Stimulated activated CD8-positive, alpha-beta memory T cell treated with anti-CD3 and anti-CD28 coated beads, Interleukin-2, amount 100 ng/mL, for 48 hours (primary cell): ENCODE measurements at regions not wholly inside any gene's neighbourhood (a gene's known extent, or its start where the extent isn't known, plus 50 kb on each side); places are given as distances from the start of the nearest gene placed in this dataset.
A peak's percentile ranks its signal among the peaks of the same experiment; 100 is the strongest.

Experiments
- DNase-seq, 2 donors: peaks; one replicate each; pipeline ENCODE4 v3.0.0-alpha.2; 2020; ENCODE audit warnings: low read depth in 2 of 2

GRCh38 chrX:39758791-39759525 lies 338.8 kb downstream of the BCOR start:
- no peak for DNase-seq

DNA sequence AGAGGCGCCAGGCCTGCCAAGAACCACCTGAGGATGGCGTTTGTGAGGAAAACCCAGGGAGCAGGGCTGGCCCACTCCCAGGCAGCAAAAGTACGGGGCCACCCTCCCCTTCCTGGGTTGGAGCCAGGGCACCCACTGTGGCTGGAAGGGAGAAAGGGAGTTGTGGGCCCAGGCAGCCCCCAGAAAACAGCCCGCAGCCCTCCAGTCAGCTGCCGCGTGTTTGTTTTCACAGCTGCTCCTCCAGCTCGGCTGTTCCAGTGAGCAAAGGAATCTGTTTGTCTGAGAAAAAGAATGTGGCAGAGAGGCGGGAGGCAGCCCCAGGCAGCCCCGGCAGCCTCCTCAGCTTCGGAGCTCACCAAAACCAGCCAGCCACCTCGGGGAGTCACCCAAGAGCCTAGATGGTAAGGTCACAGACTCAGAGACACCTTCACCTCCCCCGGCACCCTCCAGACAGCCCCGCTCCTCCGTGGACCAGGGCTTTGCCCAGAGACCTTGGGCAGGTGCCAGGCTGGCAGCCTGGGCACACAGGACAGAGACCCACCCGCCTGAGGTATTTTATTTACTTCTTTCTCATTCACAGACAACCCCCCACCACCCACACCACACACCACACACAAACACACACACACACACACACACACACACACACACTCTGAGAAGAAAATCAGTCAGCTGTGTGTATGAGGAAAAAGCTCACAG lies 338.1 kb downstream of the BCOR start:
- no peak for DNase-seq

DNA sequence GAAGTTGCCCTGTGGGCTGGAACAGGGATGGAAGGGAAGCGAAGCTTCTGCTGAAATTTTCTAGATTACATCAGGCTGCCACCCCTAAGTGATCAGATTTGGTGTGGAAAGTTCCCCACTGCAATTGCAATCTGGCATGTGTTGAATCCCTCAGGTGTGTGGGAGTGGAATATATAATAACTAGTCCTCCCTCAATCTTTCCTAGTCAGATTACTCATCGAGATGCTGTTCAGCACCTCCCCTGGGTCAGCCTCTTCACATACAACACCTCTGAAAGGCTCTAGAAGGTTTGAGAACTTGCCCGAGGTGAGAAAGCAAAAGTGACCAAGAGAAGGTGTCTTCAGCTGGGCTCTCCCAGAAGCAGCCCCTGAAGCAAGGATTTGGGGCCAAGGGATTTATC lies 336.8 kb downstream of the BCOR start:
- DNase-seq = no peak

DNA sequence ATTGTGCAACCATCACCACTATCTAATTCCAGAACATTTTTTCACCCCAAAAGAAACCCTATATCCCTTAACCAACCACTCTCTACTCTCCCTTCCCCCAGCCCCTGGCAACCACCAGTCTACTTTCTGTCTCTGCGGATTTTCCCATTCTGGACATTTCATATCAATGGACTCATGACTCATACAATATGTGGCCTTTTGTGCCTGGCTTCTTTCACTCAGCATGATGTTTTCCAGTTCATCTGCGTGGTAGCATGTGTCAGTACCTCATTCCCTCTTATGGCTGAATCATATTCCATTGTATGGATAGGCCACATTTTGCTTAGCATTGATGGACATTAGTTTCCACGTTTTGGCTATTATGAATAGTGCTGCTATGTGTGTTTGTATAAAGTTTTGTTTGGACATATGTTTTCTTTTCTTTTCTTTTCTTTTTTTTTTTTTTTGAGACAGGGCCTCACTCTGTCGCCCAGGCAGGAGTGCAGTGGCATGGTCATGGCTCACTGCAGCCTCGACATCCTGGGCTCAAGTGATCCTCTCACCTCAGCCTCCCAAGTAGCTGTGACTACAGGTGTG lies 335.4 kb downstream of the BCOR start:
- no peak for DNase-seq

GRCh38 chrX:39764441-39764914 lies 333.3 kb downstream of the BCOR start:
- no peak for DNase-seq

DNA sequence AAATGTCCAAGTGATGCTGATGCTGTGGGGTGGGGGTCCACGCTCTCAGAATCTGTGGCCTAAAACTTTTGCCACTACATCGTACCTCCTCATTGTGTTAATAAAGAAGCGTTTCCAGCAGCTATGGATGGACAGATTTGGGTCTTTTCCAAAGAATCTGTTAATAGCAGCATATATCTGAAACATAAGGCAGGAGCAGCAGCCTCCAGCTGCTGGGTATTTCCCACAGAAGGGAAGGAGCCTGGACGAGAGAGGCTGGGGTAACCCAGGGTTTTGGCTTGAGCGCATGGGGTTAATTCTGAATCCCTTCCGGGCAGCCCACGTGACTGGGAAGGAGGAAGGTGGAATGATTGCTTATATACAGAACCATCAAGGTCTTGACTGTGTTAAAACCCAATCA lies 332.4 kb downstream of the BCOR start:
- DNase-seq = no peak

DNA sequence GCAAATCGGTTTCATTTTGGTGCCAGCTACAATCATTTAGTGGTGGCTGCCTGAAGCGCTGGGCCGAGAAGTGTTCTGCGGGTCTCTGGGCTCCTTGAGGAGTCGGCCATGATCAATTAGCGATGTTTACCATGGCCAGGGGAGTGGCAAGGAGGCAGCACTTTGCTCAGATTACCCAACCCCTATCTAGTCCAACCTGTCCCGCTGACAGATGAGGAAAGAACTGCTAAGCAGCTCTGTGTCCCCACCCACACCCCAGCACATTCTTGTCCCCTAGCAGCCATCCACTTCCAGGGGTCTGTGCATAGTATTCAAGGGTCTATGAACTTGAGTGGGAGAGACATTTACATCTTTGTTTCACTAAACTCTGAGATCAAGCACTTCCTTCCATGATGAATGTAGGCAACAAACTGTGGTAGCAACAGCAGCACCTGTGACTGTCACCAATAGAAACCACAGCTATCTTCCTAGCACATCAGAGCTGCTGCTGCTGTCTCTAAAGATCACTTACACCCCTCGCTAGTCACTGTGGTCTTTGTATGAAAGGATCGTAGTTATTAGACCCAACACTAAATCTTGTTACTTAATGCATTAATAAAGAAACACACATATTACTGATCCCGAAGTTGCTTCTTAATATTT lies 331.6 kb downstream of the BCOR start:
- no peak for DNase-seq

- no peak for DNase-seq
Measured at GRCh38 chrX:39766855-39767254, 330.9 kb downstream of the BCOR start.

- no peak for DNase-seq
Measured at GRCh38 chrX:39767446-39767845, 330.3 kb downstream of the BCOR start.

- DNase-seq = no peak
Measured at GRCh38 chrX:39769748-39770147, 328.0 kb downstream of the BCOR start.

DNA sequence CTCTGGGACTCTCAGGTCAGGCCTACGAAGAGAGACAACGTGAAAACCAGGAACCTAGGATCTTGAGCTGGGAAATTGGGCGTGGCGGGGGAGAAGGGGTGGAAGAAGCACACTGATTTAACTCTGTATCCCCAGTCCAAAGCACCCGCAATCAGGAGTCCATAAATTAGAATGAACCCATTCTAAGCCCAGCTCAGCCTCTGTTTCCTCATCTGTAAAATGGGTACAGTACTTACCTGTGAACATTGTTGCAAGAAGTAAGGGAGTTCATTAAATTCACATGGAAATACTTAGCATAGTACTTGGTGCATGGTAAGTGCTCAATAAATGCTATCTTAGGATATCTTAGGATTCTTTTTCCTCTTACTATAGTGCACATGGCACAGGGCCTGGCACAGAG lies 326.7 kb downstream of the BCOR start:
- no peak for DNase-seq

DNA sequence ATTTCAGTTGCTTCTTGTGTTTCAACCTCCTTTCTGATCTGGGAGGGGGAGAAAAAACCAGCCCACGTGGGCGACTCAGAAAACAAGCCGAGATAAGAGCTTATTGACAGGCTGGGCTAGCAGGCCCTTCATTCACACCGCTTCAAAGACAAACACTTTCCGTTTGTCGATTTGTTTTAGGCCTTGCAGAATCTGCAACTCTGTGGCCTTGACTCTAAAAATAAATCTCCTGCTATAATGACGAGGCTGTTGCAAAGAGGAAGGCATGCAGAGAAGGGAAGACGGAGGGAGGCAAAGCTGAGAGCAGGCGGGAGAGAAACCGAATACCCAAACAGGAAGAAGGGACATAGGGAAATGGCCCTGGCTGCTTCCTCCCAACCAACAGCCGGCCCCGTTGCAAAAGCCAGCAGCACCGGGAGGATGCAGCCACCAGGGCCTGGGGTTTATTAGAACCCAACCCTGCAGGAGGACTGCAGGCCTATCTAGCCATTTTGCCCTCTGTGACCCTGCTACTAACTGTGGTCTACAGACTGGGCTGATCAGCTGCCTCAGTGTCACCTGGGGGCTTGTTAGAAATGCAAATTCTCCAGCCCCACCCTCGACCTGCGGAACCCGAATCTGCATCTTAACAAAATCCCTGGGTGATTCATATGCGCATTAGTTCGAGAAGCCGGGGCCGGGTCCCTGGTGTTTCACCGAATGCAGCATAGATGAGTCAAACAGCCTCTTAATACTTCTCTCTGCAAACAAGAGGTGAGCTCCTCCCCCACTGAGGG lies 325.5 kb downstream of the BCOR start:
- peak; percentile 36 to 47 for DNase-seq

DNA sequence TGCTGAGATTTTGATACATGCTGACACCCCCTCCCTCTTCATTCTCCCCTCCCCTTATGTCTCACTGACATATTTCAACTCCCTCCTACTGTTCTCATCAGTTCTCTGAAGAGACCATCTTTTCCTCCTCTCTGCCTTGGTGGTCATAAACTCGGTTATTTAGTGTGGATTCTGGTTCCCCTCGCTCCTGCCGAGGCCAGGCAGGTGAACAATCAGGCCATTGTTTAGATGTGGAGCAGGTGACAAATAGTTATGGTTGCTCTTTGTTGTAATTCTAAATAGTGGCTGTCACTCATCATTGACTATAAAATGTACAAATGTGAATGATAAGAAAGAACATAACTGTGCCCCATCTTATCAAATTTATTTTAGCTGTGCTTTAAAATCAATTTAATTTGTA lies 324.6 kb downstream of the BCOR start:
- no peak for DNase-seq

DNA sequence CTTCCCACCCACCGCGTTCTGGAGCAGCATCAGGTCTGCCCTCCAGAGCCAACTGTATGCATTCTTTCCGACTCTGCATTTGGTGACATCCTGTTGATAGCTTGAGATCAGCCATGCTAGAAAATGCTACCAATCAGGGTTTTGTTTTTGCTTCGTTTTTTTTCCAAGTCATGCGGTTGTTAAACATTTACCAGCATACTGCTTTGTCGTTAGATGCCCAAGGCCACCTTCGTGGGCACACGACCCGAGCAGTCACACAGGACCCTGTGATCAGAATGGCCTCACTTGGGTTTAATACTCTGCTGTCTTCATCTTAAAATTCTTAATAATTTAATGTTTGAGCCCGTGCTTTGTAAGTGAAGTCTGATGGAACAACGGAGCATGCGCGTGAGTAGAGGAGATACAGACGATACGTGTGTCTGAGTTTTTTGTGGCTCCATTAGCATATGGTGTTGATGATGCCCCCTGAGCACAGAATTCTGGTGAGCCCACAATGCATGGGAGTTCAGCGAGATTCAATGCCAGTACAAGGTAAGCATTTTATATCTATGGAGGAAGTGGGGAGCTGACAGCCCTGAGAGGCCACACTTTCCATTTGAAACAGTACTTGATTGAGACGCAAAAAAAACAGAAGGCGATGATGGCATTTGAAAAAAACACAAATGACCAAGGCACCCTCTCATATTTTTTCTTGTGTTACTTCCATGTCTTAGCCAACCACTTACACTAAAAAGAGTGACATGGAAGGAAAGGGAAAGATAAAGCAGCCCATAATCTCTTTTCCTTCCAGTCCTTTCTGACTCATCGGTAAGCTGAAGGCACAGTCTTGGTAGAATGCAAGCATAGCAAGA lies 323.6 kb downstream of the BCOR start:
- DNase-seq = no peak

DNA sequence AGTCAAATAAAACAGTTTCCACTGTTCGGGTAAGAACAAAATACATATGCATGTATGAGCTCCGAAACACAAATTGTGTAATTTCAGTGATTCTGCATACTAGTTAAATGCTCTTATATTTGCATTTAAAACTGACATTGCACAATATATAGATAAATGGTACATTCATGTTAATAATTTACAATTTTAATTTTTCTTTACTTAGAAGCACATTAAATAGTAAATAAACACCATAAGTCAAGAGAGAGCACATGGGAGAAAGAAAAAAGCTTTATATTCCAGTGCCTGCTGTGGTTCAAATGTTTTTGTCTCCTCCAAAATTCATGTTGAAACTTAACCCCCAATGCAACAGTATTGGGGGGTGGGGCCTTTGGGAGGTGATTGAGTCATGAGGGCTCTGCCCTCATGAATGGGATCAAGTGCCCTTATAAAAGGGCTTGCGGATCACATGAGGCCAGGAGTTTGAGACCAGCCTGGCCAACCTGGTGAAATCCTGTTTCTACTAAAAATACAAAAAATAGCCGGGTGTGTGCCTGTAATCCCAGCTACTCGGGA lies 322.9 kb downstream of the BCOR start:
- no peak for DNase-seq

GRCh38 chrX:39777623-39778025 lies 320.1 kb downstream of the BCOR start:
- DNase-seq = no peak

GRCh38 chrX:39779952-39780783 lies 317.6 kb downstream of the BCOR start:
- no peak for DNase-seq

GRCh38 chrX:39782276-39782675 lies 315.5 kb downstream of the BCOR start:
- DNase-seq = no peak

DNA sequence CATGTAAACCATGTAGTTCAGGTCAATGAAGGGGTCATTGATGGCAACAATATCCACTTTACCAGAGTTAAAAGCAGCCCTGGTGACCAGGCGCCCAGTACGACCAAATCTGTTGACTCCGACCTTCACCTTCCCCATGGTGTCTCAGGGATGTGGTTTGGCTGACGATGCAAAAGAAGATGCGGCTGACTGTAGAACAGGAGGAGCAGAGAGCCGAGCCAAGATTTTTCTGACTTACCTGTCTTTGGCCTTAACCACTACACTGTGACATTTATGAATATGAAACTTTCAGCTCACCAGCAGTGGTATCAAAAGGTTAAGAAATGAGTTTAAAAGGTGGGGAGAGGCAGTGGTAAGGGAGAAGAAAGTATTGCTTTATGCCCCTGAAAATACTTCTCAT lies 309.8 kb downstream of the BCOR start:
- no peak for DNase-seq

GRCh38 chrX:39788521-39788920 lies 309.2 kb downstream of the BCOR start:
- DNase-seq = no peak
